ENCODE measurements at regions not wholly inside any gene's neighbourhood (a gene's known extent, or its start where the extent isn't known, plus 50 kb on each side); places are given as distances from the start of the nearest gene placed in this dataset.
A peak's percentile ranks its signal among the peaks of the same experiment; 100 is the strongest.

- TF ChIP-seq MYBL2 (IDR thresholded peaks at IDR 0.05; ENCODE audit: low read depth) (no peak), MYBL2 (CRISPR knock-in tag; IDR thresholded peaks at IDR 0.05; ENCODE audit: borderline replicate concordance) (no peak), CREB1 (IDR thresholded peaks at IDR 0.05) (no peak), CREB1 (CRISPR knock-in tag; IDR thresholded peaks at IDR 0.05) (no peak), ZEB2 (IDR thresholded peaks at IDR 0.05) (no peak), ZBTB26 (CRISPR knock-in tag; IDR thresholded peaks at IDR 0.05) (peak; percentile 86; the same call in 1 of the 2 replicates), MGA (IDR thresholded peaks at IDR 0.05) (peak; percentile 35; the same call in 1 of the 2 replicates), FOXM1 (IDR thresholded peaks at IDR 0.05; ENCODE audit: low read depth) (no peak), FOXM1 (CRISPR knock-in tag; IDR thresholded peaks at IDR 0.05; ENCODE audit: low read depth) (no peak), BRD9 (IDR thresholded peaks at IDR 0.05; ENCODE audit: low read depth, partially characterized antibody) (no peak), ZNF217 (CRISPR knock-in tag; IDR thresholded peaks at IDR 0.05) (no peak), CSDE1 (IDR thresholded peaks at IDR 0.05) (no peak), SETDB1 (IDR thresholded peaks at IDR 0.05; ENCODE audit: low read length) (peak; percentile 98), FOXO4 (CRISPR knock-in tag; IDR thresholded peaks at IDR 0.05) (no peak), KDM2B (CRISPR knock-in tag; IDR thresholded peaks at IDR 0.05) (no peak), ZNF263 (CRISPR knock-in tag; IDR thresholded peaks at IDR 0.05; ENCODE audit: borderline replicate concordance) (no peak), FOXJ3 (CRISPR knock-in tag; IDR thresholded peaks at IDR 0.05) (no peak)
Measured at GRCh38 chr1:234780531-234781162, 170.7 kb upstream of the IRF2BP2 start (continued).

Measured in K562 (cell line).